HepG2 (cell line): ENCODE measurements at regions not wholly inside any gene's neighbourhood (a gene's known extent, or its start where the extent isn't known, plus 50 kb on each side); places are given as distances from the start of the nearest gene placed in this dataset.

Experiments
- ATAC-seq: fragments of 200-7000 bp; cut with Tn5 transposase; 3 replicates; pipeline ENCODE4 v1.9.1; 2020; ENCODE audit warnings: mild to moderate bottlenecking, moderate library complexity
- BruUV-seq: library from RNA; stranded (reverse); fragments of 400-500 nt; replicated peaks from 2 replicates; lab custom pipeline; 2021; lab: Mats Ljungman, UMichigan
- CTCF ChIA-PET: fragments of 300-600 bp; formaldehyde crosslinking; extraction: SDS; loops from one replicate; lab custom pipeline; 2021; ENCODE audit warnings: low total read pairs, inconsistent platforms, low intra/inter-chr PET ratio; lab: Yijun Ruan, JAX
- POLR2A ChIA-PET: fragments of 350-600 bp; sonication (Branson Sonifier 250); formaldehyde crosslinking; loops from one replicate; lab custom pipeline; 2020; ENCODE audit warnings: antibody characterized with exemption, inconsistent platforms; lab: Yijun Ruan, JAX
- DNase-seq: peaks from one replicate; pipeline ENCODE4 v3.0.0-alpha.2; 2015; ENCODE audit warnings: low spot score
- FAIRE-seq: peaks from 3 replicates; lab custom pipeline; 2011; peaks lifted over from hg19 to GRCh38; lab: Jason Lieb, UNC
- H2AFZ ChIP-seq: one replicate; pipeline ENCODE4 v1.6.1; 2011; ENCODE audit warnings: low read length, inconsistent platforms
- H3K27ac ChIP-seq: fragments of 300-600 bp; 3 replicates; pipeline ENCODE4 v1.8.0; 2011; ENCODE audit warnings: mixed run types, mild to moderate bottlenecking, mixed read lengths, low read length, inconsistent platforms; ENCODE audit not compliant: insufficient read depth; ENCODE audit errors: extremely low read length
- H3K27me3 ChIP-seq, 2 experiments: fragments of 200-600 bp in 1 of 2; 2 replicates in 1 of 2; 3 replicates in 1 of 2; pipeline versions ENCODE4 v1.6.0 to v1.8.0; 2011; ENCODE audit warnings: low read length in 2 of 2, mild to moderate bottlenecking in 2 of 2, moderate library complexity in 2 of 2, inconsistent platforms in 1 of 2; ENCODE audit not compliant: insufficient read depth in 2 of 2, control insufficient read depth in 1 of 2
- H3K36me3 ChIP-seq, 2 experiments: fragments of 200-600 bp in 1 of 2; replicated peaks in 1 of 2; 2 replicates in 1 of 2; 3 replicates in 1 of 2; pipeline versions ENCODE4 v1.5.1 to v1.8.0; 2011; ENCODE audit warnings: low read length in 2 of 2, inconsistent platforms in 1 of 2; ENCODE audit not compliant: insufficient read depth in 2 of 2, control insufficient read depth in 1 of 2
- H3K4me1 ChIP-seq: 2 replicates; pipeline ENCODE4 v1.5.1; 2012; ENCODE audit warnings: low read length, inconsistent platforms; ENCODE audit not compliant: insufficient read depth
- H3K4me2 ChIP-seq: 2 replicates; pipeline ENCODE4 v1.6.0; 2011; ENCODE audit warnings: low read depth, low read length, inconsistent platforms
- H3K4me3 ChIP-seq, 3 experiments: fragments of 200-600 bp in 1 of 3; sonication (generic), shearing (Covaris generic) in 1 of 3; replicated peaks in 1 of 3; 2 replicates each; pipeline ENCODE4 v1.5.1; 2011 to 2016; ENCODE audit warnings: low read length in 3 of 3, inconsistent platforms in 2 of 3, low read depth in 2 of 3, mild to moderate bottlenecking in 2 of 3, control low read depth in 1 of 3, mixed read lengths in 1 of 3; ENCODE audit not compliant: insufficient read depth in 1 of 3
- H3K79me2 ChIP-seq: one replicate; pipeline ENCODE4 v1.6.1; 2011; ENCODE audit warnings: low read length, inconsistent platforms; ENCODE audit not compliant: insufficient read depth
- H3K9ac ChIP-seq: 2 replicates; pipeline ENCODE4 v1.6.0; 2011; ENCODE audit warnings: mild to moderate bottlenecking, low read depth, low read length, inconsistent platforms; ENCODE audit not compliant: insufficient read depth
- H3K9me3 ChIP-seq: 2 replicates; pipeline ENCODE4 v1.5.1; 2012; ENCODE audit warnings: mild to moderate bottlenecking, low read length
- H4K20me1 ChIP-seq: 2 replicates; pipeline ENCODE4 v1.6.0; 2011; ENCODE audit warnings: inconsistent platforms, mild to moderate bottlenecking, low read length, moderate library complexity; ENCODE audit not compliant: insufficient read depth
- DNMT1 ChIP-seq: sonication (generic); formaldehyde crosslinking; IDR thresholded peaks from 2 replicates; pipeline ENCODE4 v1.5.1; 2020; ENCODE audit warnings: mild to moderate bottlenecking, missing genetic modification reagents
- FOSL2 ChIP-seq: sonication (generic); formaldehyde crosslinking; IDR thresholded peaks from 2 replicates; pipeline ENCODE4 v1.4.0; 2020; ENCODE audit warnings: missing genetic modification reagents
- HDAC1 ChIP-seq: sonication (generic); formaldehyde crosslinking; IDR thresholded peaks from 2 replicates; pipeline ENCODE4 v1.5.1; 2020; ENCODE audit warnings: mild to moderate bottlenecking, missing genetic modification reagents
- HNF4A ChIP-seq: sonication (generic); formaldehyde crosslinking; IDR thresholded peaks from 2 replicates; pipeline ENCODE4 v1.4.0; 2020; ENCODE audit warnings: missing genetic modification reagents
- LRRFIP1 ChIP-seq: sonication (generic); formaldehyde crosslinking; conservative IDR thresholded peaks from 2 replicates; pipeline ENCODE4 v1.4.0; 2020; ENCODE audit warnings: missing genetic modification reagents
- MIXL1 ChIP-seq: IDR thresholded peaks from 2 replicates; pipeline ENCODE4 v1.6.1; 2016
- NPAS2 ChIP-seq: sonication (generic); formaldehyde crosslinking; IDR thresholded peaks from 2 replicates; pipeline ENCODE4 v1.8.0; 2022; ENCODE audit warnings: mild to moderate bottlenecking, missing genetic modification reagents, borderline replicate concordance
- NR2F6 ChIP-seq, 2 experiments: IDR thresholded peaks; 2 replicates each; pipeline ENCODE4 v1.6.1; 2016; ENCODE audit warnings: antibody characterized with exemption in 1 of 2, mild to moderate bottlenecking in 1 of 2
- RXRB ChIP-seq: IDR thresholded peaks from 2 replicates; pipeline ENCODE4 v1.6.1; 2016; ENCODE audit warnings: borderline replicate concordance, missing genetic modification reagents, missing compliant biosample characterization
- ZFP90 ChIP-seq: sonication (generic); formaldehyde crosslinking; IDR thresholded peaks from 2 replicates; pipeline ENCODE4 v1.8.0; 2022; ENCODE audit warnings: missing genetic modification reagents, mild to moderate bottlenecking, inconsistent platforms, borderline replicate concordance
- ZMYM4 ChIP-seq: sonication (generic); formaldehyde crosslinking; IDR thresholded peaks from 2 replicates; pipeline ENCODE4 v1.8.1; 2023; ENCODE audit warnings: mild to moderate bottlenecking, missing genetic modification reagents
- ZNF430 ChIP-seq: sonication (generic); formaldehyde crosslinking; IDR thresholded peaks from 2 replicates; pipeline ENCODE4 v1.9.0; 2021; ENCODE audit warnings: mild to moderate bottlenecking, missing genetic modification reagents
- ZNF484 ChIP-seq: sonication (generic); formaldehyde crosslinking; IDR thresholded peaks from 2 replicates; pipeline ENCODE4 v1.5.1; 2020; ENCODE audit warnings: mild to moderate bottlenecking, low read depth, missing genetic modification reagents, borderline replicate concordance
- ZNF574 ChIP-seq: sonication (generic); formaldehyde crosslinking; IDR thresholded peaks from 2 replicates; pipeline ENCODE4 v1.4.0; 2020; ENCODE audit warnings: missing genetic modification reagents
- WGBS: methylation state at CpG from one replicate; pipeline ENCODE4 v1.1.6; 2017; ENCODE audit warnings: low lambda C conversion rate; 5-methylcytosine and 5-hydroxymethylcytosine counted together
- in situ Hi-C: cut with HindIII; loops from 2 replicates; pipeline ENCODE4 v1.10.0; 2017; ENCODE audit warnings: low pct_unique_long_range_greater_than_20kb; ENCODE audit not compliant: extremely low pct_ligation_motif_present
- intact Hi-C: fragments of 100-400 bp; cut with micrococcal nuclease; formaldehyde crosslinking; loops from one replicate; pipeline ENCODE4 v1.10.0; 2022; ENCODE audit not compliant: unreplicated experiment

- no peak for TF ChIP-seq DNMT1 (CRISPR knock-in tag)
- TF ChIP-seq HDAC1 (CRISPR knock-in tag), result no peak
- TF ChIP-seq RXRB (CRISPR knock-in tag), result no peak
- no peak for TF ChIP-seq NPAS2 (CRISPR knock-in tag)
- TF ChIP-seq LRRFIP1 (CRISPR knock-in tag), result no peak
- TF ChIP-seq ZNF430 (CRISPR knock-in tag), result no peak
Measured at GRCh38 chr5:74107899-74108298, 481.9 kb downstream of the ARHGEF28 start (continued).

GRCh38 chr5:74105126-74105780 is 479.3 kb downstream of the ARHGEF28 start:
- ChIA-PET POLR2A (no interaction called here), CTCF (no interaction called here)
- Histone ChIP-seq H3K27me3 (peaks cover 4% of the 10 kb centered on the region in 2 experiments; a peak in 3 of 5 replicates), H3K79me2 (no peaks in the 10 kb centered on the region), H3K4me3 (no peak overlapping the region), H3K4me2 (peak overlapping the region; percentile 10; the same call in 1 of the 2 replicates), H2AFZ (no peak overlapping the region), H3K36me3 (no peaks in the 10 kb centered on the region), H3K9me3 (no peaks in the 10 kb centered on the region), H3K4me1 (peaks cover 18% of the 10 kb centered on the region), H3K27ac (no peak overlapping the region), H4K20me1 (no peaks in the 10 kb centered on the region), H3K9ac (no peak overlapping the region)
- in situ Hi-C loops, result no loop called here
- ATAC-seq (no peak; the same call in 1 of the 3 replicates), DNase-seq (no peak), FAIRE-seq (no peak)
- TF ChIP-seq FOSL2, result no peak
- TF ChIP-seq HNF4A, result peak; percentile 47
- TF ChIP-seq ZFP90 (CRISPR knock-in tag), result no peak
- TF ChIP-seq NR2F6 (IDR thresholded peaks at IDR 0.05), result 0 out of 2 replicates have a peak, but pooled peaks have one; percentile 15
- TF ChIP-seq NR2F6 (CRISPR knock-in tag; IDR thresholded peaks at IDR 0.05), result no peak
- no peak for TF ChIP-seq MIXL1 (CRISPR knock-in tag)
- TF ChIP-seq ZNF574 (CRISPR knock-in tag), result no peak
- 0 out of 2 replicates have a peak, but pooled peaks have one; percentile 28 for TF ChIP-seq ZMYM4 (CRISPR knock-in tag)
- no peak for TF ChIP-seq ZNF484
- intact Hi-C loops, result no loop called here
- BruUV-seq, result no TSS peak
- 2% methylated on average over 4 of the region's 4 CpGs for WGBS
